Activated CD8-positive, alpha-beta T cell treated with anti-CD3 and anti-CD28 coated beads for 36 hours (primary cell): ENCODE measurements at regions not wholly inside any gene's neighbourhood (a gene's known extent, or its start where the extent isn't known, plus 50 kb on each side); places are given as distances from the start of the nearest gene placed in this dataset.

Source experiments
- ATAC-seq: fragments of 200-7000 bp; cut with Tn5 transposase; one replicate; pipeline ENCODE4 v1.10.0; 2021; ENCODE audit warnings: mild to moderate bottlenecking, moderate library complexity
- CTCF ChIA-PET: fragments of 350-600 bp; sonication (Branson Sonifier 250); formaldehyde crosslinking; loops from one replicate; lab custom pipeline; 2021; ENCODE audit warnings: antibody characterized with exemption; lab: Charles Lee
- POLR2A ChIA-PET: fragments of 350-600 bp; sonication (Branson Sonifier 250); formaldehyde crosslinking; loops from one replicate; lab custom pipeline; 2021; ENCODE audit warnings: antibody characterized with exemption; lab: Charles Lee
- DNase-seq: peaks from one replicate; pipeline ENCODE4 v3.0.0-alpha.2; 2020
- H3K27ac Mint-ChIP-seq: one replicate; pipeline ENCODE4 v1.8.0; 2021; ENCODE audit warnings: mild to moderate bottlenecking, mixed read lengths
- H3K27me3 Mint-ChIP-seq: one replicate; pipeline ENCODE4 v1.8.0; 2021; ENCODE audit warnings: mixed read lengths
- H3K36me3 Mint-ChIP-seq: one replicate; pipeline ENCODE4 v1.8.0; 2021; ENCODE audit warnings: low read depth, mixed read lengths
- H3K4me1 Mint-ChIP-seq: one replicate; pipeline ENCODE4 v1.8.0; 2021; ENCODE audit warnings: low read depth, mixed read lengths
- H3K4me3 Mint-ChIP-seq: one replicate; pipeline ENCODE4 v1.8.0; 2021; ENCODE audit warnings: mild to moderate bottlenecking, moderate library complexity, mixed read lengths
- H3K9me3 Mint-ChIP-seq: one replicate; pipeline ENCODE4 v1.8.0; 2021; ENCODE audit warnings: mixed read lengths
- intact Hi-C: fragments of 100-400 bp; cut with micrococcal nuclease; formaldehyde crosslinking; loops from one replicate; pipeline ENCODE4 v1.10.0; 2022
- TF ChIP-seq, protein P1 (sequence below): fragments of 200-600 bp; IDR thresholded peaks from one replicate; pipeline ENCODE4 v1.8.0; 2022; ENCODE audit warnings: antibody characterized with exemption, mild to moderate bottlenecking

DNA sequence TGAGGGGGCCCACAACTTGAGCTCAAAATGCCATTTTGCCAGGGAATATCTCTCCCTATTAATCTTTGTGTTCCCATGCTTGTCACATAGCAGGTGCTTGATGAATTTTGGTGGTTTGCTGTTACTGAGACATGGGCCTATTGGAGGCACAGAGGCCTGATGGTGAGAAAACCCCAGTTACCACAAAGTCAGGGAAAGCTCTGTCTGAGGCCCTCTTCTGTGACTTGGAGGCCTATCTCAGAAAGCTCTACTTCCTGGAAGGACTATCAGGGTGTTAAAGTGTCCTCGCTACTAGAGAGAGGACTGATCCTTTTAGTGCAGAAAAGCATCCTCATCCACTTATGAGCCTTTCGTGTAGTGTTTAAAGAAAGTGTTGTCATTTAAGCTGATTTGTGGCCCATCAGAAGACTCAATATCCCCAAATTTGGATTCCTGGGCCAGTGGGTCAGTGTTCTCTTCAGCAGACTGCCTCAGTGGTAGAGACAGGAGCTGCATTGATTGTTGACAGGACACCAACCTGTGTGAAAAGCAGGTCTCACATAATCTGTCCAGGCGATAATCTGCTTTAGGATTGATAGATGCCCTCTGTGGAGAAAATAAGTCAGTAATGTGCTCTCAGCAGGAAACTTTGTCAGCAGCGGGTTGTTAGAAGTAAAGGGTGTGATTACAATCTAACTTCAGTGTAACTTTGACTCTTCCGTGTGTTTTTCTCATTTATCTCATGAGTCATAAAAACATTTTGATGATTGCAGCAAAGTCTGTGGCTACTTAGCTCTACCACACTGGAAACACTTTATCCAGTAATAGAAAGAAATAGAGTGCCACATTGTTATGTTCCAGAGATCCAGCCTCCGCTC, 121.0 kb downstream of the AKAP11 start:
- peak; percentile 55 for ATAC-seq
- H3K4me3 Mint-ChIP-seq: peak overlapping the region; percentile 78
- POLR2A ChIA-PET: interaction anchor here (0.6 to 10.1 kb wide), 14 partner anchors 10 to 121 kb away, joined by 3 to 192 read pairs (median 5); partner anchors contain the start of gene AKAP11
- TF ChIP-seq, protein P1, sequence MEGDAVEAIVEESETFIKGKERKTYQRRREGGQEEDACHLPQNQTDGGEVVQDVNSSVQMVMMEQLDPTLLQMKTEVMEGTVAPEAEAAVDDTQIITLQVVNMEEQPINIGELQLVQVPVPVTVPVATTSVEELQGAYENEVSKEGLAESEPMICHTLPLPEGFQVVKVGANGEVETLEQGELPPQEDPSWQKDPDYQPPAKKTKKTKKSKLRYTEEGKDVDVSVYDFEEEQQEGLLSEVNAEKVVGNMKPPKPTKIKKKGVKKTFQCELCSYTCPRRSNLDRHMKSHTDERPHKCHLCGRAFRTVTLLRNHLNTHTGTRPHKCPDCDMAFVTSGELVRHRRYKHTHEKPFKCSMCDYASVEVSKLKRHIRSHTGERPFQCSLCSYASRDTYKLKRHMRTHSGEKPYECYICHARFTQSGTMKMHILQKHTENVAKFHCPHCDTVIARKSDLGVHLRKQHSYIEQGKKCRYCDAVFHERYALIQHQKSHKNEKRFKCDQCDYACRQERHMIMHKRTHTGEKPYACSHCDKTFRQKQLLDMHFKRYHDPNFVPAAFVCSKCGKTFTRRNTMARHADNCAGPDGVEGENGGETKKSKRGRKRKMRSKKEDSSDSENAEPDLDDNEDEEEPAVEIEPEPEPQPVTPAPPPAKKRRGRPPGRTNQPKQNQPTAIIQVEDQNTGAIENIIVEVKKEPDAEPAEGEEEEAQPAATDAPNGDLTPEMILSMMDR: no peak
- H3K27me3 Mint-ChIP-seq: no peaks in the 10 kb centered on the region
- peaks cover 36% of the 10 kb centered on the region for H3K36me3 Mint-ChIP-seq
- peak; percentile 58 for DNase-seq
- CTCF ChIA-PET: interaction anchor here (0.6 to 3.8 kb wide), 9 partner anchors 10 to 82 kb away, joined by 3 to 29 read pairs (median 5); no protein-coding TSS in a partner anchor
- peak overlapping the region; percentile 99 for H3K27ac Mint-ChIP-seq
- intact Hi-C loops: loop anchor here (1.0 to 10.0 kb wide), 6 partner anchors 13 to 121 kb away; partner anchors contain the start of gene AKAP11
- peaks cover 5% of the 10 kb centered on the region for H3K9me3 Mint-ChIP-seq
- peaks cover 74% of the 10 kb centered on the region for H3K4me1 Mint-ChIP-seq

DNA sequence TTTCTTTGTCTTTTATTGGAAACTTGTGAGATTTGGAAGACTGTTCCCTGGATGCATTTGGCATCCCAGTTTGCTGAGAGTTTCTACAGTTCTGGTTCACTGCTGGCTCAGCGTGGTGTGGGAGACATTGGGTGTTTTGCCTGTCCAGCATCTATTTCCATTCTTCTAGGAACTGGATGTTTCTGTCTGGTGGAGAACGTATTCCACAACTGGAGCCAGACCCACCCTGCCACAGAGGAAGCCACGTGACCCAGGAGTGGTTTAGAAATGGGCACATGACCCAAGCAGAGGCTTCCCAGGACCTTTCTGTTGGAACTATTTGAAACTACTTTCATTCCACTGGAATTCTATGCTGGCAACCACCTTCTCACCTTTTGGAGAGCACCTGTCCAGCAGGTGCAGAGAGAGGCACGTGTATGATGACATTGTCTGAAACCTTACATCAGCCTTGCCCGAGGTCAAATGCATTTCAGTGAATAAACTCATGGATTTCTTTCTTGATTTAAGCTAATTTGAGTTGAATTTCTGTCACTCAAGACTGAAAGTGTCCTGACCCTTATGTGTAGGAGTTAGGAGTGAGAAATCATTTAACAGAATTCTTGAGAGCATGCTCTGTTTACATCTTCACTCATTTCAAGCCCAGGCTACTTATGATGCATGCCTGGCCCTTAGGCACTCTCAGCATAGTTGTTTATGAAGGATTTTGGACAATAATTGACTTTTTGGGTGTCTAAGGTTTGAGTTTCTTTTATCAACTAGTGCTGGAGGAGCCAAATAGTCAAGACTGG, 121.8 kb downstream of the AKAP11 start:
- Mint-ChIP-seq H3K36me3 (peaks cover 36% of the 10 kb centered on the region), H3K4me3 (peak overlapping the region; percentile 78), H3K4me1 (peaks cover 69% of the 10 kb centered on the region), H3K27ac (peak overlapping the region; percentile 99), H3K9me3 (peaks cover 5% of the 10 kb centered on the region), H3K27me3 (no peaks in the 10 kb centered on the region)
- ChIA-PET POLR2A (interaction anchor here (0.6 to 10.1 kb wide), 10 partner anchors 9 to 122 kb away, joined by 3 to 192 read pairs (median 14); partner anchors contain the start of gene AKAP11), CTCF (interaction anchor here (0.6 to 3.8 kb wide), 6 partner anchors 9 to 81 kb away, joined by 3 to 29 read pairs (median 6); no protein-coding TSS in a partner anchor)
- DNase-seq (no peak), ATAC-seq (peak; percentile 26)
- intact Hi-C loops: loop anchor here (1.0 to 10.0 kb wide), 6 partner anchors 13 to 121 kb away; partner anchors contain the start of gene AKAP11
- TF ChIP-seq, protein P1: no peak

GRCh38 chr13:42394361-42394708, 122.4 kb downstream of the AKAP11 start:
- no peak for DNase-seq
- intact Hi-C loops: loop anchor here (5.0 to 10.0 kb wide), 3 partner anchors 60 to 122 kb away; partner anchors contain the start of gene AKAP11
- Mint-ChIP-seq H3K4me3 (peak overlapping the region; percentile 78), H3K4me1 (peaks cover 69% of the 10 kb centered on the region), H3K27ac (peak overlapping the region; percentile 99), H3K27me3 (no peaks in the 10 kb centered on the region), H3K9me3 (peaks cover 5% of the 10 kb centered on the region), H3K36me3 (peaks cover 38% of the 10 kb centered on the region)
- ChIA-PET POLR2A (interaction anchor here (0.6 to 10.1 kb wide), 8 partner anchors 9 to 125 kb away, joined by 3 to 192 read pairs (median 14); partner anchors contain the start of gene AKAP11), CTCF (interaction anchor here (2.2 to 3.8 kb wide), 2 partner anchors 17 to 81 kb away, joined by 6 to 24 read pairs; no protein-coding TSS in a partner anchor)
- TF ChIP-seq, protein P1: no peak
- no peak for ATAC-seq

GRCh38 chr13:42394711-42395085, 122.7 kb downstream of the AKAP11 start:
- H3K27ac Mint-ChIP-seq: peak overlapping the region; percentile 99
- H3K4me1 Mint-ChIP-seq: peaks cover 73% of the 10 kb centered on the region
- peaks cover 5% of the 10 kb centered on the region for H3K9me3 Mint-ChIP-seq
- TF ChIP-seq, protein P1: no peak
- H3K27me3 Mint-ChIP-seq: no peaks in the 10 kb centered on the region
- ChIA-PET POLR2A (interaction anchor here (0.6 to 10.1 kb wide), 9 partner anchors 8 to 125 kb away, joined by 3 to 192 read pairs (median 8); partner anchors contain the start of gene AKAP11), CTCF (interaction anchor here (1.1 to 3.8 kb wide), 2 partner anchors 9 to 18 kb away, joined by 6 to 24 read pairs; no protein-coding TSS in a partner anchor)
- intact Hi-C loops: loop anchor here (5.0 to 10.0 kb wide), 4 partner anchors 60 to 122 kb away; partner anchors contain the start of gene AKAP11
- peak; percentile 41 for DNase-seq
- peak; percentile 13 for ATAC-seq
- H3K4me3 Mint-ChIP-seq: peak overlapping the region; percentile 78
- peaks cover 41% of the 10 kb centered on the region for H3K36me3 Mint-ChIP-seq
